Stimulated activated naive CD8-positive, alpha-beta T cell treated with anti-CD3 and anti-CD28 coated beads, Interleukin-15, amount 100 ng/mL, for 72 hours (primary cell): ENCODE measurements at regions not wholly inside any gene's neighbourhood (a gene's known extent, or its start where the extent isn't known, plus 50 kb on each side); places are given as distances from the start of the nearest gene placed in this dataset.

Source experiments
- ATAC-seq: fragments of 150-1000 bp; cut with Tn5 transposase; 2 replicates; pipeline ENCODE4 v1.10.0; 2021; ENCODE audit warnings: mild to moderate bottlenecking, moderate library complexity
- DNase-seq, 2 donors: peaks; one replicate each; pipeline ENCODE4 v3.0.0; 2021 to 2022
- H3K27ac Mint-ChIP-seq, 2 donors: one replicate each; pipeline ENCODE4 v1.8.0; 2022; ENCODE audit warnings: mild to moderate bottlenecking in 2 of 2, mixed read lengths in 2 of 2, moderate library complexity in 2 of 2
- H3K27me3 Mint-ChIP-seq: one replicate; pipeline ENCODE4 v1.8.0; 2022; ENCODE audit warnings: mixed read lengths
- H3K4me1 Mint-ChIP-seq: one replicate; pipeline ENCODE4 v1.8.0; 2022; ENCODE audit warnings: mild to moderate bottlenecking, mixed read lengths
- H3K4me3 Mint-ChIP-seq, 2 donors: one replicate each; pipeline ENCODE4 v1.8.0; 2022; ENCODE audit warnings: mild to moderate bottlenecking in 2 of 2, mixed read lengths in 2 of 2, moderate library complexity in 1 of 2
- H3K9me3 Mint-ChIP-seq, 2 donors: one replicate each; pipeline ENCODE4 v1.8.0; 2022; ENCODE audit warnings: mixed read lengths in 2 of 2

DNA sequence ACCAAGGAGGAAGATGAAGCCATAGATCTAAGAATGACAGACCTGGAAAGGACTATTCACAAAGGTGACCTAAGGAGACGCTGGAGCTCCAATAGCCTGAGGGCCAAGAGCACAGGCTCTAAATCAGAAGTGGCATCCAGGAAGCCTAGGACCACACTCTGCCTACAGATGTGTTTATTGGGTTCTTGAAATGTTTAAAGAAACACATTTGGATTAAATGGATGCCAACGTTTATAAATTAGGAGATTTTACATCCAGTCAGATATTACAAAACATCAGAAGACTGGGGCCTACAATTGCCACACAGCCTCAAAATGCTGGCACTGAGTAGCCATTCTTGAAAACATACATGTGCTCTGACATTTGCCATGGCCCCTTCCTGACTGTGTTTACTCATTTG, 80.9 kb downstream of the HMHB1 start:
- Mint-ChIP-seq H3K4me1 (peaks cover 11% of the 10 kb centered on the region), H3K27ac (no peak overlapping the region), H3K27me3 (no peaks in the 10 kb centered on the region), H3K4me3 (no peak overlapping the region), H3K9me3 (no peaks in the 10 kb centered on the region)
- ATAC-seq (no peak), DNase-seq (no peak)

DNA sequence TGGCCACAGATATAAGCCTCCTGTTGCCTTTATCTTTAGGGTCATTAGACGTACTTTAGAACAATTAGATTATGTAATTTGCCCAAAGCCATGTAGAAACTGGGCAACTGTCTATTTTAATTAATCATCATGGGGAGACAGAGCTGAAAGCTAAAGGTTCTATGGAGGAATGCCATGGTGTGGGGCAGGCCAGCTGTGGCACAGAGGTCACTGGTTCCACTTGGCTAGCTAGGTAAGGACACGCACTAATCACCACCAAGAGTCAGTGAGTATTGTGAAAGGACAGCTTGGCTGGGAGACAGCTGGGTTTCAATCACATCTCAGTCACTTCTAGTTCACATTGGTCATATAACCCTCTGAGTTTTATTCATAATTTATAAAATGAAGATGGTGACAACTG, 81.7 kb downstream of the HMHB1 start:
- no peak overlapping the region for H3K27ac Mint-ChIP-seq
- no peaks in the 10 kb centered on the region for H3K9me3 Mint-ChIP-seq
- ATAC-seq (no peak), DNase-seq (no peak)
- no peak overlapping the region for H3K4me3 Mint-ChIP-seq
- peaks cover 19% of the 10 kb centered on the region for H3K4me1 Mint-ChIP-seq
- no peaks in the 10 kb centered on the region for H3K27me3 Mint-ChIP-seq

DNA sequence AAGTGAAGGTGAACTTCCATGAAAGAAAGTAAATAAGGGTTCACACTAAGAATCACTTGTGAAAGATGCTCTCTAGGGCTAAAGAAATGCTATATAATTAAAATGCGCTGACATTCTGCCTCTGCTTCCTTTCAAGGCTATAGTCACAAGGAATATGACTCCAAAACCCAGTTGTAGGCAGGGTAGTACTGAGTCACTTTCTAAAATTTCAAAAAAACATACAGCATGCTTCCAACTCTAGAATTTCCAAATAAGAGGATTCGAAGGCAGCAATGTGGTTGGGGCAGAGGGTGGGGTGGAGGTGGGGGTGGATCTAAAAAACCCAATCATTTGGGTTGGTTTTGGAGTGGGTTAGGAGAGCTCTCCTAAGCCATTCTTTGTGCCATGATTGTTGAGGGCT, 84.6 kb downstream of the HMHB1 start:
- no peak overlapping the region for H3K27ac Mint-ChIP-seq

DNA sequence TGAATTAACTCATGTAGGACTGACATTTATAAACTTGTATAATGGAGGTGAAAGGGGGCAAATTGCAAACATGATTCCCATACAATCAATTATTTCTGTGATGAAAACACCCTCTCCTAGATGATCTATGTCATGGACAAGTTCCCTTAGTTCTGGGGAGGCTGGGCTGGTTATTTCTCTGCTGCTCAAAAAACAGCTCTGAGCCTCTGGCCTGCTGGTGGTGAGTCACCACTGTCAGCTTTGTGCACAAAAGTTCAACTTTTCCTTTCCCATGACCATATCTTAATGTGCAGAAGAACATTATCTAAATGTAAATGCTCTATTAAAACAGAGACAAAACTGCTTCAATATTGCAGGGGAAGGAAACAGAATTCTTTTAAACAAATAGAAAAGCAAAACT, 85.0 kb downstream of the HMHB1 start:
- Mint-ChIP-seq H3K27me3 (no peaks in the 10 kb centered on the region), H3K27ac (peak overlapping the region in 1 of 2 donors; percentile 67), H3K4me3 (no peak overlapping the region), H3K9me3 (no peaks in the 10 kb centered on the region), H3K4me1 (peaks cover 29% of the 10 kb centered on the region)
- DNase-seq (no peak), ATAC-seq (no peak)

More for the DNA sequence above, 84.6 kb downstream of the HMHB1 start:
- Mint-ChIP-seq H3K4me3 (no peak overlapping the region), H3K4me1 (peaks cover 29% of the 10 kb centered on the region), H3K9me3 (no peaks in the 10 kb centered on the region), H3K27me3 (no peaks in the 10 kb centered on the region)
- DNase-seq (no peak), ATAC-seq (no peak)

GRCh38 chr5:143898381-143898780, 86.4 kb downstream of the HMHB1 start:
- ATAC-seq: peak; percentile 89
- peak overlapping the region in 1 of 2 donors; percentile 70 for H3K4me3 Mint-ChIP-seq
- no peaks in the 10 kb centered on the region for H3K27me3 Mint-ChIP-seq
- peaks cover 29% of the 10 kb centered on the region for H3K4me1 Mint-ChIP-seq
- DNase-seq: no peak
- peak overlapping the region in 1 of 2 donors; percentile 21 for H3K27ac Mint-ChIP-seq
- H3K9me3 Mint-ChIP-seq: no peaks in the 10 kb centered on the region

DNA sequence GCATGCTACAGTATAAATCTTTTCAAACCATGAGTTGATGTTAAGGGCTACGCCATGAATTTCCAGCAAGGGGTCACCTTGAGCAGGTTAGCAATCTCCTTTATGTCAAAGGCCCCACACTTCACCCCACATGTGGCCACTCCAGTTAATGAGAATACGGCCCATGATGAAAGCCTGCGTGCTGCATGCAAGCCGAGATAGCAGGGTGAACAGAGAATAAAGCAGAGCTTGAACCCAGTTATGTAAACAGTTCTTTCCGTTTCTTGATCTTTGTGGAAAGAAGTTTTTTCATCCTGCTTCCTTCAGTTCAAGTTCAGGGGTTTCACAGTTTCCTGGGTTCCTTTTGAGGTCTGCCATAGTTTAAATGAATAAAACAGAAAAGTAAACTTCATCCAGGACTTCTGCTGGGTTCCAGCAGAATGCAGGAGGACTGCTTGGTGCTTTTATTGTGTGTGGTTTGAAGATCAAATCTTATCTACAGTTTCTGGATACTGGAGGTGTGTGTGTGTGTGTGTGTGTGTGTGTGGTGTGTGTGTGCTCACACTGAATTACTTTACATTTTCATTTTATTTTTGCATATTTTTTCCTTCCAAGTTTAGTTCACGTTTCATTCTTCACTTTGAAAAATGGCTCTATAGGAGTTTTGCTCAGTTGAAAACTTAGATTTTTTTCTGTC, 87.1 kb downstream of the HMHB1 start:
- Mint-ChIP-seq H3K4me1 (peaks cover 29% of the 10 kb centered on the region), H3K27ac (peak overlapping the region in 1 of 2 donors; percentile 21), H3K9me3 (no peaks in the 10 kb centered on the region), H3K27me3 (no peaks in the 10 kb centered on the region), H3K4me3 (peak overlapping the region; percentile 22 to 70)
- ATAC-seq: peak; percentile 45
- no peak for DNase-seq

DNA sequence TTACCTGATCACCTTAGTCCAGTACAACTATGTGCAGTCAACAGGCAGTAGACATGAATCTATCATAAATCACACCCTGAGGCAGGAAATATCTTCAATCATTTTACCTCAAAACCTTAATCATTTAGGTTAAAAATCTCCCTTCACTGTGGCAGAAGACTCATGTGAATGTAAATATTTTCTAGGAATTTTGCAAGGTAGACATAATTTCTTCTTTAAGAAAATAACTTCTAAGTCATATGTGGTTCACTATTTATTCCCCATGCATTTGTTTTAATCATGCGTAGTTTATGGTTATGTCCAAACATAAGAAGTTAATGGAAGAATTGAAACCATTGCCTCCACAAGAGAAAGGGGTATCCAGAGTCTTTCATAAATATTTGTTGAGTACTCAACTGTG, 97.0 kb downstream of the HMHB1 start:
- Mint-ChIP-seq H3K4me3 (no peak overlapping the region), H3K9me3 (no peaks in the 10 kb centered on the region), H3K4me1 (no peaks in the 10 kb centered on the region), H3K27me3 (no peaks in the 10 kb centered on the region), H3K27ac (no peak overlapping the region)
- DNase-seq: no peak
- no peak for ATAC-seq

- Mint-ChIP-seq H3K4me1 (no peaks in the 10 kb centered on the region), H3K9me3 (no peaks in the 10 kb centered on the region), H3K27ac (no peak overlapping the region), H3K4me3 (no peak overlapping the region), H3K27me3 (peaks cover 6% of the 10 kb centered on the region)
- ATAC-seq (no peak), DNase-seq (no peak)
Measured at GRCh38 chr5:143913008-143913752, 101.2 kb downstream of the HMHB1 start.

DNA sequence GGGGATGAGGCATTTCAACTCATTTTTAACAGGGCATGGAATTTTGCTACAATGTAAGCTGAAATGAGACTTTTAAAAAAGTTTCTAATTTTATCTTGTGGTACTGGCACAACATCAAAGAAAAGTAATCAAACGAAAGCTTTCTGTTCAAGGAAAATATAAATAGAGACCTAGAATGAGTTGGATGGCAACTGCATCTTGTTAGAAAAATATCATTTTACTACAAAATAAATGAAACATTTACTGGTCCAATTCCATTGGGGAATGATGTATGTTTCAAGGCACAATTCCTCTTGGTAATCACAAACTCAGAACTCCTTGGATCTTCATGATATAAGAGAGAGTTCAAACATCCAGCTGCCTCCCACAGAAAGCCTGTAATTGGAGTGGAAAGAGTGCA, 102.8 kb downstream of the HMHB1 start:
- no peaks in the 10 kb centered on the region for H3K9me3 Mint-ChIP-seq
- no peak overlapping the region for H3K27ac Mint-ChIP-seq
- no peak for ATAC-seq
- H3K27me3 Mint-ChIP-seq: peaks cover 6% of the 10 kb centered on the region
- H3K4me3 Mint-ChIP-seq: no peak overlapping the region
- no peak for DNase-seq
- no peaks in the 10 kb centered on the region for H3K4me1 Mint-ChIP-seq

GRCh38 chr5:143916451-143916850, 104.5 kb downstream of the HMHB1 start:
- H3K27ac Mint-ChIP-seq: no peak overlapping the region
- H3K4me3 Mint-ChIP-seq: no peak overlapping the region
- peaks cover 6% of the 10 kb centered on the region for H3K27me3 Mint-ChIP-seq
- DNase-seq: no peak
- no peaks in the 10 kb centered on the region for H3K4me1 Mint-ChIP-seq
- no peaks in the 10 kb centered on the region for H3K9me3 Mint-ChIP-seq
- no peak for ATAC-seq

DNA sequence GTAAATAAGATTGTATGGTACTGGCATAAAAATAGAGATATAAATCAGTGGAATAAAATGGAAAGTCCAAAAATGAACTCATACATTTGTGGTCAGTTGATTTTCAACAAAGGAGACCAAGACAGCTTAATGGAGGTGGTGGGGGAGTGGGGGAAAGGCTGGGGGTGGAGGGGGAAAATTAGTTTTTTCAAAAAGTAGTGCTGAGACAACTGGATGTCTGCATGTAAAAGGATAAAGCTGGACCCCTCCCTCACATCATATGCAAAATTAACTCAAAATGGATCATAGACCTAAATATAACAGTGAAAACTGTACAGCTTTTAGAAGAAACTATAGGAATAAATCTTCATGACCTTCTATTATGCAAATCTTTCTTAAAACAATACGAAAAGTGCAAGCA, 107.0 kb downstream of the HMHB1 start:
- ATAC-seq: no peak
- Mint-ChIP-seq H3K27me3 (peaks cover 6% of the 10 kb centered on the region), H3K27ac (no peak overlapping the region), H3K4me1 (peaks cover 13% of the 10 kb centered on the region), H3K4me3 (no peak overlapping the region), H3K9me3 (no peaks in the 10 kb centered on the region)
- DNase-seq: no peak

DNA sequence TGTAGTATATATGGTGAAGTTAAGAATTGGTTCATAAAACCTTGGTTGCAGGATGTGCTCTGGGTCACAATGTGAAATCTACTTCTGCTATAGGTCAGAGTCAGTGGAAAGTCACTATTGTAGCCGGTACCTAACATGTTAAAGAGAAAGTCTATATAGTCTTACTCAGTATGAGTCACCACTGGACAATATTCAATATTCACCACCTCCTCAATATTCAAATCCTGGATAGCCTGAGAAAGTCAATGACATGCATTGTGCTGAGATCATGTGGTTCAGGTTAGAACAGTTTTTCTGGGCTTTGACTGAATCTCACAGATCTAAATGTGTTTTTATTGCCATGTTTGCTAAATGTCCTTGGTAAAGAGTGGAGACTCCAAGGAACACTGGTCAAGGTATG, 108.8 kb downstream of the HMHB1 start:
- peaks cover 14% of the 10 kb centered on the region for H3K4me1 Mint-ChIP-seq
- no peak overlapping the region for H3K27ac Mint-ChIP-seq
- DNase-seq (no peak), ATAC-seq (no peak)
- no peaks in the 10 kb centered on the region for H3K9me3 Mint-ChIP-seq
- H3K4me3 Mint-ChIP-seq: no peak overlapping the region
- H3K27me3 Mint-ChIP-seq: no peaks in the 10 kb centered on the region

GRCh38 chr5:143921525-143922311, 109.8 kb downstream of the HMHB1 start:
- H3K4me1 Mint-ChIP-seq: peaks cover 14% of the 10 kb centered on the region
- H3K27me3 Mint-ChIP-seq: no peaks in the 10 kb centered on the region
- no peak for ATAC-seq
- no peak for DNase-seq
- no peak overlapping the region for H3K27ac Mint-ChIP-seq
- H3K9me3 Mint-ChIP-seq: no peaks in the 10 kb centered on the region
- no peak overlapping the region for H3K4me3 Mint-ChIP-seq

- Mint-ChIP-seq H3K27ac (no peak overlapping the region), H3K27me3 (no peaks in the 10 kb centered on the region)
Measured at GRCh38 chr5:143922718-143923117, 110.8 kb downstream of the HMHB1 start.

GRCh38 chr5:143923634-143924266, 111.8 kb downstream of the HMHB1 start:
- no peak for DNase-seq
- peaks cover 14% of the 10 kb centered on the region for H3K4me1 Mint-ChIP-seq
- H3K27me3 Mint-ChIP-seq: no peaks in the 10 kb centered on the region
- ATAC-seq: peak; percentile 76
- H3K9me3 Mint-ChIP-seq: no peaks in the 10 kb centered on the region
- no peak overlapping the region for H3K4me3 Mint-ChIP-seq
- no peak overlapping the region for H3K27ac Mint-ChIP-seq

More at GRCh38 chr5:143922718-143923117, 110.8 kb downstream of the HMHB1 start:
- Mint-ChIP-seq H3K4me3 (no peak overlapping the region), H3K4me1 (peaks cover 14% of the 10 kb centered on the region), H3K9me3 (no peaks in the 10 kb centered on the region)
- no peak for DNase-seq
- ATAC-seq: no peak
